ENCODE measurements at regions not wholly inside any gene's neighbourhood (a gene's known extent, or its start where the extent isn't known, plus 50 kb on each side); places are given as distances from the start of the nearest gene placed in this dataset.

DNA sequence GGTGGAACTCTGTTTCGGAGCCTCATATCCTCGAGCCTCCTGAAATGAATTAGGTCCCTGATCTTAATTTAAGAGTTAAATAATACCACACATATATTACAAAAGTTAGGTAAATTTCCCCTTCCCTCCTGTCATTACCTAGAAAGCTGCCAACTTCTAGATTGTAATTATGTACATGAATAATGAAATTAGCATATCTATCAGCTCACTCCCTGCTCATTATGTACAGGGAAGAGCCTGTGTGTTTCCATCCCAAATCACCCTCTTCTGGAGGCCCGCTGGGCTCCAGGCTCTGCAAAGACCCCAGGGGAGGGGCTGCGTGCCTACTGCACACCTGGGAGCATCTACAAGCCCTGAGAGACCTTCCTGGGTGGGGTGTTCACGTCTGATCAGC, 384.1 kb downstream of the MN1 start:
- Histone ChIP-seq H3K27me3 (ENCODE audit: insufficient read depth, low read length) (no peaks in the 10 kb centered on the region), H3K36me3 (ENCODE audit: insufficient read depth, low read length) (no peaks in the 10 kb centered on the region), H3K4me1 (ENCODE audit: insufficient read depth, low read length) (no peaks in the 10 kb centered on the region), H3K4me3 (ENCODE audit: low read length in 2 of 2) (no peak overlapping the region), H3K9me3 (ENCODE audit: control insufficient read depth in 1 of 2, low read length in 2 of 2) (no peaks in the 10 kb centered on the region), H3K27ac (ENCODE audit: low read depth, low read length) (no peak overlapping the region)
- intact Hi-C loops (cut with micrococcal nuclease): no loop called here
- Mint-ChIP-seq H3K9me3 (peaks cover 0 to 4% (median 0%) of the 10 kb centered on the region in 8 donors), H3K4me3 (no peak overlapping the region), H3K27ac (no peak overlapping the region), H3K36me3 (no peaks in the 10 kb centered on the region), H3K27me3 (peaks cover 4 to 18% of the 10 kb centered on the region in 2 donors), H3K4me1 (peaks cover 0 to 2% (median 0%) of the 10 kb centered on the region in 4 donors)
- DNase-seq: no peak
- ChIA-PET CTCF (ENCODE audit: partially characterized antibody) (no interaction called here), POLR2A (ENCODE audit: partially characterized antibody) (no interaction called here)

DNA sequence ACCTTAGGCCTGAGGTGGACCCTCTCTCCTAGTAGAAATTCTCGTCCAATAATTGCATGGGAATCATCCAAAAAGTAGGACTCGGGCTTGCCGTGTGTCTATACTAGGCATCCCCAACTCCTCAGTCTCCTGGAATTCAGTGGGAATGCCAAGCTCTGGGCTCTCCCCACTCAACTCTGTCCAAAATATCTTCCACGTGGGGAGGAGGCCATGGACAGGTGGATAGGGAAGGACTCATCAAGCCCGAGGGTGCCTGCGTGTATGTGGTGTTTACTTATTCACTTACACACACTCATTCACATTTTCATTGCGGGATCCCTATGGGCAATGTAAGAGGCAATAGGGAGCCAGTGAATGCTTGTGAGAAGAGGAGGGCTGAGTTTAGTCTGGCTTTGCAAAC, 383.3 kb downstream of the MN1 start:
- Histone ChIP-seq H3K27me3 (ENCODE audit: insufficient read depth, low read length) (no peaks in the 10 kb centered on the region), H3K36me3 (ENCODE audit: insufficient read depth, low read length) (no peaks in the 10 kb centered on the region), H3K4me3 (ENCODE audit: low read length in 2 of 2) (no peak overlapping the region), H3K4me1 (ENCODE audit: insufficient read depth, low read length) (no peaks in the 10 kb centered on the region), H3K9me3 (ENCODE audit: control insufficient read depth in 1 of 2, low read length in 2 of 2) (no peaks in the 10 kb centered on the region), H3K27ac (ENCODE audit: low read depth, low read length) (no peak overlapping the region)
- no peak for DNase-seq
- H3K4me1 Mint-ChIP-seq: peaks cover 0 to 2% (median 0%) of the 10 kb centered on the region in 4 donors
- ChIA-PET POLR2A (ENCODE audit: partially characterized antibody) (no interaction called here), CTCF (ENCODE audit: partially characterized antibody) (no interaction called here)
- H3K27me3 Mint-ChIP-seq: peaks cover 4 to 17% of the 10 kb centered on the region in 2 donors
- H3K4me3 Mint-ChIP-seq: no peak overlapping the region
- intact Hi-C loops (cut with micrococcal nuclease): no loop called here
- peaks cover 0 to 5% (median 2%) of the 10 kb centered on the region in 8 donors for H3K9me3 Mint-ChIP-seq
- H3K27ac Mint-ChIP-seq: no peak overlapping the region
- no peaks in the 10 kb centered on the region for H3K36me3 Mint-ChIP-seq

DNA sequence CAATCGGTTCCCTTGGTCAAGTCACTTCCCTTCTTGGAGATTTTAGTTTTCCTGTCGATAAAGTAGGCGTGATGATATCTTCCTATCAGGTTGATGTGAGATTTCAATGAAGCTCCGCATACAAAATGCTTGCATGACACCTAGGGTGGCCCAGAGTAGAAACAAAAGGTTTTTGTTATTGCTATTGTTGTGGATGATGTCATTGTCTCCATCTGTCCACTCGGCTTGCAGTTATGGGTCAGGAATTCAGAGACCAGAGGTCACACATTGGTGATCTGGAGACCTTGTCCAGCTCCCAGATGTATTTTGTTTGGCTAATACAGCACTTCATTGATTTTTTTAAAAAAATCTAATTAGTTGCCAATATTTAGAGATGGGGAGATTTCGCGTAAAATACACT, 382.1 kb downstream of the MN1 start:
- Histone ChIP-seq H3K9me3 (ENCODE audit: control insufficient read depth in 1 of 2, low read length in 2 of 2) (no peaks in the 10 kb centered on the region), H3K36me3 (ENCODE audit: insufficient read depth, low read length) (no peaks in the 10 kb centered on the region), H3K4me1 (ENCODE audit: insufficient read depth, low read length) (no peaks in the 10 kb centered on the region), H3K4me3 (ENCODE audit: low read length in 2 of 2) (no peak overlapping the region), H3K27me3 (ENCODE audit: insufficient read depth, low read length) (no peaks in the 10 kb centered on the region), H3K27ac (ENCODE audit: low read depth, low read length) (no peak overlapping the region)
- DNase-seq: no peak
- ChIA-PET POLR2A (ENCODE audit: partially characterized antibody) (no interaction called here), CTCF (ENCODE audit: partially characterized antibody) (interaction anchor here (0.9 kb wide), 1 partner anchor 14 kb away, joined by 3 read pairs; no protein-coding TSS in a partner anchor)
- H3K9me3 Mint-ChIP-seq: peaks cover 0 to 8% (median 2%) of the 10 kb centered on the region in 8 donors
- no peak overlapping the region for H3K4me3 Mint-ChIP-seq
- peaks cover 4 to 16% of the 10 kb centered on the region in 2 donors for H3K27me3 Mint-ChIP-seq
- intact Hi-C loops (cut with micrococcal nuclease): no loop called here
- peaks cover 0 to 2% (median 0%) of the 10 kb centered on the region in 4 donors for H3K4me1 Mint-ChIP-seq
- no peaks in the 10 kb centered on the region for H3K36me3 Mint-ChIP-seq
- H3K27ac Mint-ChIP-seq: no peak overlapping the region

DNA sequence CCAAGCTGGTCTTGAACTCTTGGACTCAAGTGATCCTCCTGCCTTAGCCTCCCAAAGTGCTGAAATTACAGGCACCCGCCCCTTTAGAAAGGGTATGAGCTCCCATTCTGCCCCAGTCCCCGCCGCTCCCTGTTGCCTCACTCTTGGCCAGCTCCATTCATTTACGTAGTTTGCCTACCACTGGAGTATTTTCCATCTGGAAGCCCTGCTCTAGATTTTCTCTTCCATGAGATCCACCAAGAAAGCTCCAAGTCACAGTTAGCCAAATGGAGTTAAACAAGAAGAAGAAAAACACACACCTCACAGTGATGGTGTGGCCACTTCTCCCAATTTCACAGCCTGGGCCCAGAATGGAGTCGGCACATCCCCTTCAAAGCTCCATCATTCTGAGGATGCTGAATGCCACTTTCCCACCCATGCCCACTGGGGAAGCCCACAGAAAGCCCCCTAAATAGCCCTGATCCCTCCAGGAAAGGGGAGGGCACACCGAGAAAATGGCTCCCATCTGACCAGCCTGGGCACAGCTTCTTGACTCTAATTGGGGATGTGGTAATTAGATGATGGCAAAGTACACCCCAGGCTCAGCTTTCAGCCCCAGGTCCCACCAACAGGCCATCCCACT, 381.2 kb downstream of the MN1 start:
- intact Hi-C loops (cut with micrococcal nuclease): no loop called here
- no peaks in the 10 kb centered on the region for H3K36me3 Mint-ChIP-seq

DNA sequence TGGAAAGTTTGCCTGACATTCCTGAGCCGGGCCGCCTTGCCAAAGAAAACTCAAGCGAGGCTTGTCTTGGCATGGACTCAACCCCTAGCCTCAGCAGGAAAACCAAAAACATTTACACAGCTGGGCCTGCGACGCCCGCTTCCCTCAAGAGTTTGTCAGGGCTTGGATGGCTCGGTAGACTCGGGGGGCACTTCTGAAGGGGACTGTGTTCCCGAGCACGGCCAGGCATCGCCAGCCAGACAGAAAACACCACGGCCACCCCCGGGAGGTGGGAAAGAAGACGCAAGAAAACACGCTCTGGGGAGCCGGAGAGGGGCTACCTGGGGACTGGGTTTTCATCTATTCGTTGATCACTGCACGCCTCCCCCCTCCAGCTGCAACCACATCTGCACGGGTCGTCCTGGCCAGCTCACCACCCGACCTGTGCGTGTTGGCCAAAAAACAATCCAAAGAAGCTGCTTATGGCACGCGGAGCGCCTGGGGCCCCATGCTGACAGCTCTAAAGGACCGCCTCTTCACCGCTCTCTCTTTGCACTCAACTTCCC, 380.7 kb downstream of the MN1 start:
- no peak overlapping the region for H3K4me3 ChIP-seq (ENCODE audit: low read length in 2 of 2)
- H3K27me3 ChIP-seq (ENCODE audit: insufficient read depth, low read length): no peaks in the 10 kb centered on the region
- H3K27ac ChIP-seq (ENCODE audit: low read depth, low read length): no peak overlapping the region
- Mint-ChIP-seq H3K4me3 (no peak overlapping the region), H3K9me3 (peaks cover 0 to 10% (median 2%) of the 10 kb centered on the region in 8 donors), H3K27me3 (peaks cover 4 to 15% of the 10 kb centered on the region in 2 donors), H3K27ac (peak overlapping the region in 1 of 7 donors; percentile 13), H3K36me3 (no peaks in the 10 kb centered on the region), H3K4me1 (peaks cover 0 to 2% (median 0%) of the 10 kb centered on the region in 4 donors)
- DNase-seq: no peak
- ChIA-PET CTCF (ENCODE audit: partially characterized antibody) (interaction anchor here (0.6 to 0.7 kb wide), 2 partner anchors 127 to 580 kb away, joined by 3 read pairs; no protein-coding TSS in a partner anchor), POLR2A (ENCODE audit: partially characterized antibody) (no interaction called here)
- no peaks in the 10 kb centered on the region for H3K4me1 ChIP-seq (ENCODE audit: insufficient read depth, low read length)
- no peaks in the 10 kb centered on the region for H3K9me3 ChIP-seq (ENCODE audit: control insufficient read depth in 1 of 2, low read length in 2 of 2)
- H3K36me3 ChIP-seq (ENCODE audit: insufficient read depth, low read length): no peaks in the 10 kb centered on the region
- intact Hi-C loops (cut with micrococcal nuclease): no loop called here

More for the DNA sequence above, 381.2 kb downstream of the MN1 start:
- CTCF ChIA-PET (ENCODE audit: partially characterized antibody): interaction anchor here (0.6 kb wide), 1 partner anchor 579 kb away, joined by 3 read pairs; no protein-coding TSS in a partner anchor
- Histone ChIP-seq H3K36me3 (ENCODE audit: insufficient read depth, low read length) (no peaks in the 10 kb centered on the region), H3K9me3 (ENCODE audit: control insufficient read depth in 1 of 2, low read length in 2 of 2) (no peaks in the 10 kb centered on the region), H3K27me3 (ENCODE audit: insufficient read depth, low read length) (no peaks in the 10 kb centered on the region), H3K4me3 (ENCODE audit: low read length in 2 of 2) (no peak overlapping the region), H3K4me1 (ENCODE audit: insufficient read depth, low read length) (no peaks in the 10 kb centered on the region), H3K27ac (ENCODE audit: low read depth, low read length) (no peak overlapping the region)
- no peak overlapping the region for H3K27ac Mint-ChIP-seq
- POLR2A ChIA-PET (ENCODE audit: partially characterized antibody): no interaction called here
- DNase-seq: no peak
- peaks cover 4 to 16% of the 10 kb centered on the region in 2 donors for H3K27me3 Mint-ChIP-seq
- H3K9me3 Mint-ChIP-seq: peaks cover 0 to 10% (median under 1%) of the 10 kb centered on the region in 8 donors
- H3K4me3 Mint-ChIP-seq: no peak overlapping the region
- H3K4me1 Mint-ChIP-seq: peaks cover 0 to 2% (median 0%) of the 10 kb centered on the region in 4 donors

DNA sequence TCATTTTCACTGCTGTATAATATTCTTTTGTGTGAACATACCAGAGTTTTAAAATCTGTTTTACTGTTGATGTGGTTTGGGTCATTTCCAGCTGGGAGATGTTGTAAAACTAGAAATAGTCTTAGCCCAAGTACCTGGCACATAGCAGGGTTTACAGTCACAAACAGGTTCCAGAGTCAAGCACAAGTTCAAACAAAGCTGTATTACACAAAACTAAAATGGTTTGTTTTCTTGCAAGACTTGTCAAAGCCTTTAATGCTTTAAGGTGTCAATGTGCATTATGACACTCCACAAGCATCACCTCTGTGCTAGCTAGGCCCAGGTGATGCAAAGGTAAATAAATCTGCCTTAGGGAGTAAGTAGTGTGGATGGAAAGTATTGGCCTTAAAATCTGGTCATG, 379.1 kb downstream of the MN1 start:
- intact Hi-C loops (cut with micrococcal nuclease): no loop called here
- POLR2A ChIA-PET (ENCODE audit: partially characterized antibody): no interaction called here
- peaks cover 2 to 12% of the 10 kb centered on the region in 2 donors for H3K27me3 Mint-ChIP-seq
- no peak for DNase-seq
- H3K27me3 ChIP-seq (ENCODE audit: insufficient read depth, low read length): no peaks in the 10 kb centered on the region
- H3K36me3 Mint-ChIP-seq: peaks cover 0 to under 1% of the 10 kb centered on the region in 2 donors
- no peaks in the 10 kb centered on the region for H3K9me3 ChIP-seq (ENCODE audit: control insufficient read depth in 1 of 2, low read length in 2 of 2)
- no peak overlapping the region for H3K4me3 ChIP-seq (ENCODE audit: low read length in 2 of 2)
- no peak overlapping the region for H3K4me3 Mint-ChIP-seq
- H3K4me1 Mint-ChIP-seq: no peaks in the 10 kb centered on the region
- CTCF ChIA-PET (ENCODE audit: partially characterized antibody): no interaction called here
- no peak overlapping the region for H3K27ac ChIP-seq (ENCODE audit: low read depth, low read length)
- peaks cover 0 to 11% (median 2%) of the 10 kb centered on the region in 8 donors for H3K9me3 Mint-ChIP-seq
- no peak overlapping the region for H3K27ac Mint-ChIP-seq
- no peaks in the 10 kb centered on the region for H3K4me1 ChIP-seq (ENCODE audit: insufficient read depth, low read length)
- H3K36me3 ChIP-seq (ENCODE audit: insufficient read depth, low read length): no peaks in the 10 kb centered on the region

DNA sequence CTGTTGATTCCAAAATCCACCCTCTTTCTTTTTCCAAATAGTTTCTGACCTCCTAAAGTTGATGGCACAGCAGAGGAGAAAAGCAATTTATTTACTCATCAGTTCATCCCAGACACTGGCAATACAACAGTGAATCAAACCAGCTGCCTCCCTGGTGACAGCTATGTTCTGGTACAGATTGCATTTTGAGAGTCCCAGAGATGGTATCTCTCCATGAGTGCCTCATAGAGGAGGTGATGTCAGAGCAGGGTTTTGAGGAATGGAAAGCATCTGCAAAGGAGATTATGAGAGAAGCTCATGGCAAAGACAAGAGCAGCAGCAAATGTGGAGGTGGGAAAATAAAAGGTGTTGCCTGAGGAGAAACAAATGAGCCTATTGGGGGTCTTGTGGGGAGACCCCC, 377.2 kb downstream of the MN1 start:
- no peaks in the 10 kb centered on the region for H3K27me3 ChIP-seq (ENCODE audit: insufficient read depth, low read length)
- peaks cover 0 to 4% of the 10 kb centered on the region in 2 donors for H3K36me3 Mint-ChIP-seq
- intact Hi-C loops (cut with micrococcal nuclease): no loop called here
- DNase-seq: no peak
- H3K4me3 ChIP-seq (ENCODE audit: low read length in 2 of 2): no peak overlapping the region
- no peak overlapping the region for H3K27ac Mint-ChIP-seq
- no peaks in the 10 kb centered on the region for H3K4me1 Mint-ChIP-seq
- POLR2A ChIA-PET (ENCODE audit: partially characterized antibody): no interaction called here
- H3K27ac ChIP-seq (ENCODE audit: low read depth, low read length): no peak overlapping the region
- H3K27me3 Mint-ChIP-seq: peaks cover 4 to 17% of the 10 kb centered on the region in 2 donors
- H3K9me3 Mint-ChIP-seq: peaks cover 1 to 20% (median 7%) of the 10 kb centered on the region in 8 donors
- no peaks in the 10 kb centered on the region for H3K36me3 ChIP-seq (ENCODE audit: insufficient read depth, low read length)
- CTCF ChIA-PET (ENCODE audit: partially characterized antibody): no interaction called here
- no peaks in the 10 kb centered on the region for H3K9me3 ChIP-seq (ENCODE audit: control insufficient read depth in 1 of 2, low read length in 2 of 2)
- H3K4me1 ChIP-seq (ENCODE audit: insufficient read depth, low read length): no peaks in the 10 kb centered on the region
- H3K4me3 Mint-ChIP-seq: no peak overlapping the region

Measured in CD4-positive, alpha-beta memory T cell (primary cell).